HEK293T (cell line): ENCODE measurements at regions not wholly inside any gene's neighbourhood (a gene's known extent, or its start where the extent isn't known, plus 50 kb on each side); places are given as distances from the start of the nearest gene placed in this dataset.
A peak's percentile ranks its signal among the peaks of the same experiment; 100 is the strongest.

ENCODE experiments used
- CTCF ChIA-PET: fragments of 350-600 bp; formaldehyde crosslinking; extraction: SDS; loops from one replicate; lab custom pipeline; 2021; ENCODE audit warnings: antibody characterized with exemption, inconsistent platforms; lab: Yijun Ruan, JAX
- POLR2A ChIA-PET: fragments of 350-600 bp; formaldehyde crosslinking; extraction: SDS; loops from one replicate; lab custom pipeline; 2020; ENCODE audit warnings: antibody characterized with exemption, inconsistent platforms; lab: Yijun Ruan, JAX
- DNase-seq: peaks from one replicate; pipeline ENCODE4 v3.0.0; 2012; ENCODE audit warnings: mixed read lengths; ENCODE audit errors: extremely low spot score
- ARNT ChIP-seq: fragments of 450-650 bp; IDR thresholded peaks from 2 replicates; pipeline ENCODE4 v1.6.1; 2017; ENCODE audit warnings: mild to moderate bottlenecking
- BHLHE40 ChIP-seq: fragments of 450-650 bp; IDR thresholded peaks from 2 replicates; pipeline ENCODE4 v1.6.1; 2016; ENCODE audit warnings: mild to moderate bottlenecking, moderate library complexity, borderline replicate concordance
- CTBP1 ChIP-seq: fragments of 450-650 bp; IDR thresholded peaks from 2 replicates; pipeline ENCODE4 v1.6.1; 2016; ENCODE audit warnings: borderline replicate concordance
- ELF4 ChIP-seq: fragments of 450-650 bp; IDR thresholded peaks from 2 replicates; pipeline ENCODE4 v1.6.1; 2017; ENCODE audit warnings: antibody characterized with exemption
- FOXA1 ChIP-seq: fragments of 450-650 bp; IDR thresholded peaks from 2 replicates; pipeline ENCODE4 v1.6.1; 2016; ENCODE audit warnings: mild to moderate bottlenecking
- FOXK2 ChIP-seq: fragments of 450-650 bp; IDR thresholded peaks from 2 replicates; pipeline ENCODE4 v1.6.1; 2016; ENCODE audit warnings: mild to moderate bottlenecking
- FOXM1 ChIP-seq: fragments of 450-650 bp; IDR thresholded peaks from 2 replicates; pipeline ENCODE4 v1.6.1; 2017; ENCODE audit warnings: mild to moderate bottlenecking, borderline replicate concordance
- HDGF ChIP-seq: fragments of 450-650 bp; IDR thresholded peaks from 2 replicates; pipeline ENCODE4 v1.6.1; 2017; ENCODE audit warnings: antibody characterized with exemption, borderline replicate concordance
- L3MBTL2 ChIP-seq: fragments of 450-650 bp; conservative IDR thresholded peaks from 2 replicates; pipeline ENCODE4 v1.6.1; 2016; ENCODE audit warnings: mild to moderate bottlenecking
- LEF1 ChIP-seq: fragments of 450-650 bp; IDR thresholded peaks from 2 replicates; pipeline ENCODE4 v1.6.1; 2017; ENCODE audit warnings: mild to moderate bottlenecking, borderline replicate concordance
- NFRKB ChIP-seq: fragments of 450-650 bp; IDR thresholded peaks from 2 replicates; pipeline ENCODE4 v1.6.1; 2016; ENCODE audit warnings: mild to moderate bottlenecking, moderate library complexity
- PKNOX1 ChIP-seq: fragments of 450-650 bp; IDR thresholded peaks from 2 replicates; pipeline ENCODE4 v1.6.1; 2016
- SP1 ChIP-seq: fragments of 450-650 bp; IDR thresholded peaks from 2 replicates; pipeline ENCODE4 v1.6.1; 2017
- SUZ12 ChIP-seq: fragments of 450-650 bp; IDR thresholded peaks from 2 replicates; pipeline ENCODE4 v1.6.1; 2016; ENCODE audit warnings: mild to moderate bottlenecking
- TARDBP ChIP-seq: fragments of 450-650 bp; IDR thresholded peaks from 2 replicates; pipeline ENCODE4 v1.6.1; 2016
- ZNF384 ChIP-seq: fragments of 450-650 bp; IDR thresholded peaks from 2 replicates; pipeline ENCODE4 v1.6.1; 2016

- POLR2A ChIA-PET: no interaction called here
- TF ChIP-seq SUZ12: no peak
- no peak for TF ChIP-seq ARNT
- TF ChIP-seq LEF1: no peak
- no peak for TF ChIP-seq TARDBP
- no peak for TF ChIP-seq SP1
- no peak for TF ChIP-seq BHLHE40
- TF ChIP-seq FOXM1: no peak
- TF ChIP-seq HDGF: no peak
- TF ChIP-seq NFRKB: no peak
- TF ChIP-seq L3MBTL2: no peak
- TF ChIP-seq FOXK2: no peak
- TF ChIP-seq PKNOX1: no peak
- DNase-seq: no peak
- CTCF ChIA-PET: no interaction called here
Measured at GRCh38 chr11:119481667-119482400, 58.9 kb upstream of the THY1 start.

- ChIA-PET CTCF (interaction anchor here (0.7 to 0.9 kb wide), 3 partner anchors 23 to 269 kb away, joined by 3 read pairs; no protein-coding TSS in a partner anchor), POLR2A (no interaction called here)
- TF ChIP-seq FOXM1: no peak
- no peak for TF ChIP-seq SUZ12
- TF ChIP-seq L3MBTL2: no peak
- TF ChIP-seq HDGF: no peak
- TF ChIP-seq FOXA1: no peak
- TF ChIP-seq ELF4: no peak
- no peak for TF ChIP-seq ZNF384
- no peak for TF ChIP-seq SP1
- TF ChIP-seq NFRKB: no peak
- TF ChIP-seq BHLHE40: no peak
- TF ChIP-seq TARDBP: no peak
- TF ChIP-seq LEF1: no peak
- TF ChIP-seq CTBP1: no peak
- no peak for TF ChIP-seq PKNOX1
- TF ChIP-seq ARNT: no peak
- DNase-seq: peak; percentile 92
Measured at GRCh38 chr11:119481021-119481666, 58.2 kb upstream of the THY1 start.

GRCh38 chr11:119480380-119481020, 57.5 kb upstream of the THY1 start:
- no peak for TF ChIP-seq CTBP1
- no peak for TF ChIP-seq SUZ12
- TF ChIP-seq ELF4: no peak
- TF ChIP-seq HDGF: no peak
- TF ChIP-seq SP1: no peak
- no peak for TF ChIP-seq PKNOX1
- no peak for TF ChIP-seq L3MBTL2
- TF ChIP-seq FOXK2: no peak
- TF ChIP-seq LEF1: no peak
- no peak for TF ChIP-seq ARNT
- TF ChIP-seq ZNF384: no peak
- no peak for TF ChIP-seq NFRKB
- no peak for TF ChIP-seq FOXA1
- no peak for TF ChIP-seq BHLHE40
- TF ChIP-seq TARDBP: no peak
- TF ChIP-seq FOXM1: no peak
- no peak for DNase-seq
- ChIA-PET CTCF (interaction anchor here (0.6 to 0.9 kb wide), 5 partner anchors 23 to 270 kb away, joined by 3 to 4 read pairs (median 3); no protein-coding TSS in a partner anchor), POLR2A (no interaction called here)

GRCh38 chr11:119479685-119480275, 56.8 kb upstream of the THY1 start:
- no peak for DNase-seq
- no peak for TF ChIP-seq ARNT
- no peak for TF ChIP-seq BHLHE40
- no peak for TF ChIP-seq FOXM1
- no peak for TF ChIP-seq SUZ12
- no peak for TF ChIP-seq NFRKB
- TF ChIP-seq LEF1: no peak
- TF ChIP-seq FOXA1: no peak
- TF ChIP-seq HDGF: no peak
- TF ChIP-seq SP1: no peak
- no peak for TF ChIP-seq ZNF384
- ChIA-PET POLR2A (no interaction called here), CTCF (interaction anchor here (0.6 to 0.8 kb wide), 2 partner anchors 83 to 176 kb away, joined by 3 to 4 read pairs; no protein-coding TSS in a partner anchor)

- no peak for TF ChIP-seq ELF4
- TF ChIP-seq ZNF384: no peak
- TF ChIP-seq FOXM1: no peak
- TF ChIP-seq FOXA1: no peak
- TF ChIP-seq L3MBTL2: no peak
- TF ChIP-seq HDGF: no peak
- TF ChIP-seq FOXK2: no peak
- TF ChIP-seq ARNT: no peak
- POLR2A ChIA-PET: no interaction called here
- DNase-seq: no peak
- CTCF ChIA-PET: no interaction called here
Measured at GRCh38 chr11:119478711-119479285, 55.8 kb upstream of the THY1 start.
